DMS79 treated with DMSO at 0.1 percent for 48 hours (cell line): ENCODE measurements at regions not wholly inside any gene's neighbourhood (a gene's known extent, or its start where the extent isn't known, plus 50 kb on each side); places are given as distances from the start of the nearest gene placed in this dataset.
"Not testable (repeated sequence)": the region's sequence is repeated elsewhere in the genome, so short reads cannot be mapped to it uniquely, and the experiment has no call there.

Experiments
- DNase-seq: peaks from one replicate; lab custom pipeline; 2025; lab: John Stamatoyannopoulos, UW

- peak; percentile 14 for DNase-seq
These were observed 95.2 kb upstream of the PCED1B start for GRCh38 chr12:46983959-46984841.

GRCh38 chr12:46985816-46986215 is 93.6 kb upstream of the PCED1B start:
- no peak for DNase-seq

- DNase-seq, result not testable (repeated sequence)
These were observed 91.3 kb upstream of the PCED1B start for GRCh38 chr12:46988122-46988521.

GRCh38 chr12:46990211-46990610 is 89.2 kb upstream of the PCED1B start:
- no peak for DNase-seq

- not testable (repeated sequence) for DNase-seq
These were observed 87.4 kb upstream of the PCED1B start for GRCh38 chr12:46992051-46992450.

GRCh38 chr12:46998811-46999368 is 80.5 kb upstream of the PCED1B start:
- no peak for DNase-seq

GRCh38 chr12:47004634-47005033 is 74.8 kb upstream of the PCED1B start:
- no peak for DNase-seq

GRCh38 chr12:47007048-47007447 is 72.4 kb upstream of the PCED1B start:
- no peak for DNase-seq

GRCh38 chr12:47012552-47012951 is 66.9 kb upstream of the PCED1B start:
- DNase-seq, result no peak

GRCh38 chr12:47014474-47014873 is 64.9 kb upstream of the PCED1B start:
- DNase-seq, result no peak

GRCh38 chr12:47015381-47015780 is 64.0 kb upstream of the PCED1B start:
- no peak for DNase-seq

- DNase-seq, result no peak
These were observed 62.2 kb upstream of the PCED1B start for GRCh38 chr12:47017041-47017713.

- no peak for DNase-seq
These were observed 61.4 kb upstream of the PCED1B start for GRCh38 chr12:47017901-47018475.

- no peak for DNase-seq
These were observed 59.1 kb upstream of the PCED1B start for GRCh38 chr12:47020211-47020821.

- DNase-seq, result peak; percentile 31
These were observed 58.1 kb upstream of the PCED1B start for GRCh38 chr12:47021298-47021697.

GRCh38 chr12:47022296-47022695 is 57.1 kb upstream of the PCED1B start:
- DNase-seq, result no peak

- DNase-seq, result no peak
These were observed 56.1 kb upstream of the PCED1B start for GRCh38 chr12:47023311-47023710.

- no peak for DNase-seq
These were observed 55.5 kb upstream of the PCED1B start for GRCh38 chr12:47023953-47024352.

- no peak for DNase-seq
These were observed 55.0 kb upstream of the PCED1B start for GRCh38 chr12:47024463-47024862.

- no peak for DNase-seq
These were observed 54.1 kb upstream of the PCED1B start for GRCh38 chr12:47025349-47025748.

- DNase-seq, result no peak
These were observed 53.6 kb upstream of the PCED1B start for GRCh38 chr12:47025798-47026197.

- DNase-seq, result no peak
These were observed 53.1 kb upstream of the PCED1B start for GRCh38 chr12:47026291-47026690.
